Esophagus squamous epithelium (tissue), 5 donors: ENCODE measurements at regions not wholly inside any gene's neighbourhood (a gene's known extent, or its start where the extent isn't known, plus 50 kb on each side); places are given as distances from the start of the nearest gene placed in this dataset.

Experiments
- DNase-seq: peaks from one replicate; lab custom pipeline; 2025; lab: John Stamatoyannopoulos, UW
- H3K27ac ChIP-seq, 4 donors: fragments of 200-600 bp; sonication (generic); one replicate each; pipeline ENCODE4 v1.5.1; 2016 to 2019; ENCODE audit warnings: mild to moderate bottlenecking in 1 of 4
- H3K27me3 ChIP-seq, 4 donors: fragments of 200-600 bp; sonication (generic); 1 replicate in 3 of 4; 2 replicates in 1 of 4; pipeline versions ENCODE4 v1.5.1 to v1.6.0; 2017 to 2021; ENCODE audit warnings: antibody characterized with exemption in 1 of 4
- H3K36me3 ChIP-seq, 3 donors: fragments of 200-600 bp; sonication (generic); one replicate each; pipeline ENCODE4 v1.5.1; 2016 to 2019
- H3K4me1 ChIP-seq, 3 donors: fragments of 200-600 bp; sonication (generic); one replicate each; pipeline ENCODE4 v1.5.1; 2017 to 2019
- H3K4me3 ChIP-seq, 4 donors: fragments of 200-600 bp; sonication (generic); 1 replicate in 3 of 4; 2 replicates in 1 of 4; pipeline ENCODE4 v1.5.1; 2016 to 2019; ENCODE audit warnings: mild to moderate bottlenecking in 2 of 4, moderate library complexity in 1 of 4
- H3K9me3 ChIP-seq, 3 donors: fragments of 200-600 bp; sonication (generic); one replicate each; pipeline ENCODE4 v1.5.1; 2016 to 2019
- POLR2A ChIP-seq, 4 donors: fragments of 450-650 bp; IDR thresholded peaks; one replicate each; pipeline ENCODE4 v1.6.1; 2017; ENCODE audit warnings: antibody characterized with exemption in 4 of 4, mild to moderate bottlenecking in 4 of 4, moderate library complexity in 3 of 4
- WGBS, 2 donors: methylation state at CpG; one replicate each; pipeline ENCODE4 v1.1.5; 2018; 5-methylcytosine and 5-hydroxymethylcytosine counted together
- intact Hi-C: fragments of 100-400 bp; cut with DNase I; formaldehyde crosslinking; loops from one replicate; pipeline ENCODE4 v1.15.0; 2022
- TF ChIP-seq, protein P1 (sequence below), 6 experiments: fragments of 450-650 bp in 4 of 6; fragments of 200-600 bp in 2 of 6; sonication (generic) in 2 of 6; IDR thresholded peaks; one replicate each; pipeline ENCODE4 v1.5.1; 2016 to 2019; ENCODE audit warnings: antibody characterized with exemption in 6 of 6, mild to moderate bottlenecking in 4 of 6, moderate library complexity in 4 of 6
- donor health status: DM: yes; HTN: yes; CAD: no.

DNA sequence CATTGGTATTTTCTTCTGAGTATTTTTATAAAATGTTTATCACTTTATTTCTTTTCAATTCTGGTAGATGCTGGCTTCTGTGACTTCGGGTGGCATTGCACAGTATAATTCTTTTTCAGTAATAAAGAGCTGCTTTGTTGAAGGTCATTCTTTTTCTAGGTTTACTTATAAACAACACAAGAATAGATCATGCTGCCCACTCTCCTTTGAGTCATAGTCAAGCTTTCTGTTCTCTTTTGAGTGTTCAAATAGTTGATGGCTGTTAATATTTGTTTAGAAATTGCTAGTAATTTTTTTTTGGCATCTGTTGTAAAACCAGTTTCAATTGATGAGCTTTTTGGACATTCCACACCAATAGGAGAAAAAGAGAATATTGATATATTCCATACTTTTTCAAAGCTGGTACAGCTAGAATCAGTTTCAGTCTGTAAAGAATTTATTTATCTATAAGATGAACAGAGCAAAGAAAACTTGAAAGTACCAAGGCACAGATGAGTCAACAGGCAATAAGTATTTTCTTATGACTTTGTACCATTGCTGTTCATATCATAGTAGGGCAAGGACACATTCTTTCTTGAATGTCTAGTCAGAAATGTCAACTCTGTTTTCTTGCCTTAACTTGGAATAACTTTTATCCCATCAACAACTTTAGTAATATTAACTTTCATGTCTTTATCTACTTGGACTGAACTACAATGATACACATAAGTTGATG is 513.0 kb upstream of the SEL1L start:
- no peaks in the 10 kb centered on the region for H3K27me3 ChIP-seq
- no peaks in the 10 kb centered on the region for H3K9me3 ChIP-seq
- no peak overlapping the region for H3K27ac ChIP-seq
- intact Hi-C loops, result no loop called here
- H3K4me3 ChIP-seq, result no peak overlapping the region
- DNase-seq, result no peak
- H3K36me3 ChIP-seq, result no peaks in the 10 kb centered on the region
- no peak for TF ChIP-seq POLR2A (IDR thresholded peaks at IDR 0.05)
- TF ChIP-seq, protein P1, sequence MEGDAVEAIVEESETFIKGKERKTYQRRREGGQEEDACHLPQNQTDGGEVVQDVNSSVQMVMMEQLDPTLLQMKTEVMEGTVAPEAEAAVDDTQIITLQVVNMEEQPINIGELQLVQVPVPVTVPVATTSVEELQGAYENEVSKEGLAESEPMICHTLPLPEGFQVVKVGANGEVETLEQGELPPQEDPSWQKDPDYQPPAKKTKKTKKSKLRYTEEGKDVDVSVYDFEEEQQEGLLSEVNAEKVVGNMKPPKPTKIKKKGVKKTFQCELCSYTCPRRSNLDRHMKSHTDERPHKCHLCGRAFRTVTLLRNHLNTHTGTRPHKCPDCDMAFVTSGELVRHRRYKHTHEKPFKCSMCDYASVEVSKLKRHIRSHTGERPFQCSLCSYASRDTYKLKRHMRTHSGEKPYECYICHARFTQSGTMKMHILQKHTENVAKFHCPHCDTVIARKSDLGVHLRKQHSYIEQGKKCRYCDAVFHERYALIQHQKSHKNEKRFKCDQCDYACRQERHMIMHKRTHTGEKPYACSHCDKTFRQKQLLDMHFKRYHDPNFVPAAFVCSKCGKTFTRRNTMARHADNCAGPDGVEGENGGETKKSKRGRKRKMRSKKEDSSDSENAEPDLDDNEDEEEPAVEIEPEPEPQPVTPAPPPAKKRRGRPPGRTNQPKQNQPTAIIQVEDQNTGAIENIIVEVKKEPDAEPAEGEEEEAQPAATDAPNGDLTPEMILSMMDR (IDR thresholded peaks at IDR 0.05), result no peak
- no peaks in the 10 kb centered on the region for H3K4me1 ChIP-seq
- WGBS, 2 donors, result 38 to 41% methylated on average over 1 of the region's 1 CpG

DNA sequence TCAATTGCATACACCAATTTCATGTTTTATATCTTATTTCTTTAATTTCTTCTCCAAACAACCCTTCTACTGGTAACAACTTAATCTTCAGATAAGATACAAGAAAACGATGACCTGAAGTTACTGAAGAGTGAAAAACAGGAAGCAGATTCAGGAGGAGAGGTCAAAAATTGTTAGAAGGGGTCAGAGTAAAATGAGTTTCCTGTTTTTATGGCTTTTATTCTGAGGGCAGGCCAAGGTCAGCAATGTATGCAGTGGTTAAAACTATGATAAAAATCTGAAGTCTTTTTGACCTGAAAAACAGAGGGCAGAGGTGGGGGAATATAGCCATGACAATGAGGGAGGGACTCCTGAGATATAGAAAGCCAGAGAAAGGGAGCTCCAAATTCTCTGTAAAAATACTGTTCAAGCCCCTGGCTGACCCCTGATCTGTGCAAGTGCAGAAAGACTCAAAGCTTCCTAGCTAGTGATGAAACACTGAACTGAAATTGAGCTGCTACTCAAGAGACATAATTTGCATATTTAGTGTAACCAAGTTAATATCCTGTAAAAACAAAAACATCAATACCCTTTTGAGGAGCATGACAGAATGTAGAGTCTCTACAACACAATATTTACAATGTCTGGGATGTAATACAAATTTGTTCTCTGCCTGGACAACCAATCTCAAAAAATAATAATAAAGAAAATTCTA is 514.3 kb upstream of the SEL1L start:
- H3K4me3 ChIP-seq, result no peak overlapping the region
- no peaks in the 10 kb centered on the region for H3K9me3 ChIP-seq
- H3K27ac ChIP-seq, result no peak overlapping the region
- no peak for DNase-seq
- 31 to 43% methylated on average over 1 of the region's 1 CpG for WGBS, 2 donors
- intact Hi-C loops, result no loop called here
- no peaks in the 10 kb centered on the region for H3K4me1 ChIP-seq
- H3K27me3 ChIP-seq, result no peaks in the 10 kb centered on the region
- no peak for TF ChIP-seq POLR2A (IDR thresholded peaks at IDR 0.05)
- TF ChIP-seq, protein P1 (IDR thresholded peaks at IDR 0.05), result no peak
- H3K36me3 ChIP-seq, result no peaks in the 10 kb centered on the region

DNA sequence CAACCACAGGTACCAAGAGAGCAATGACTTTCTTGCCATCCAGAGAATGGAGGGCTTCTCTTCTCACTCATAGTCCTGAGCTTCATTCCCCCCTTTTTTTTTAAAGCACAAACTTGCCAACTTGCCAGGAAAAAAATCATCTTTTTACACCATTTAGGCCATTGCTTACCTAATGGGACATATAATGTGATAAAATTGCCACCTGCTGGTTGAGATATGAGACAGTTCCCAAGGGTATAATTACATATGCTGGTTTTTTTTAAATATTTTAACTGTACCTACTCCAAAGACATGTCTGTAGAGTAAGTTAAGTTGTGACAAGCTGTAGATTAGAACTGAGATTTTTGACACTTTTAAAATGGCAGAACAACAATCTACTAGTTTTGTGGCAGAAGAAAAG is 519.1 kb upstream of the SEL1L start:
- DNase-seq, result no peak
- intact Hi-C loops, result no loop called here
- H3K4me1 ChIP-seq, result no peaks in the 10 kb centered on the region
- no peaks in the 10 kb centered on the region for H3K9me3 ChIP-seq
- no peaks in the 10 kb centered on the region for H3K27me3 ChIP-seq
- H3K27ac ChIP-seq, result no peak overlapping the region
- TF ChIP-seq POLR2A (IDR thresholded peaks at IDR 0.05), result no peak
- TF ChIP-seq, protein P1 (IDR thresholded peaks at IDR 0.05), result no peak
- H3K36me3 ChIP-seq, result no peaks in the 10 kb centered on the region
- no peak overlapping the region for H3K4me3 ChIP-seq

DNA sequence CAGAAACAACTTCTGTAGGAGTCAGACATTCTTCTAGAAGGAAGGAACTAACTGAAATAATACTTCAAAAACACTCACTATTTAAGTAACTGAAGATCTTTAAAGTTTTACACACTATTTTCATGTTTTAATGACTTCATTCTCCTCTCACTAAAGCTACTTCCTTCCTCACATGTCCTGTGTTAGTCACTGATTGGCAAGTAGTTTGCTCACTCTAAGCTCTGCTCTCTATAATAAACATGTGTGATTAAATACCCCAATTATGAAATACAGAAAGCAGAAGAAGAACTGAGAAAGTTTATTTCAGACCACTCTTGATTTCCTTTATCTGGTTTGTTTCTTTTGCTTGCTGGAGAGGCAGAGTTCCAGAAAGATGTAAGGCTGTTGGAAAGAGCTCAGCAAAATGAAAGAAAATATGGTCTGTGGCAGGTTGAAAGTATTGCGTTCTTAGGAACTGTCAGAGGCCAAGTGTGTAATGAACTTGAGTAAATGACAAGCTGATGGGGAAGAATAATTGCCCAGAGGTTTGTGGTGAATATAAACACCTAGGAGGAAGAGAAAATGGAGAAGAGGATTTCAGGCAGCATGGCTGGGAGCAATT is 522.0 kb upstream of the SEL1L start:
- 13 to 17% methylated on average over 1 of the region's 1 CpG for WGBS, 2 donors
- Histone ChIP-seq H3K36me3 (no peaks in the 10 kb centered on the region), H3K4me3 (peak overlapping the region in 1 of 4 donors; percentile 6), H3K9me3 (no peaks in the 10 kb centered on the region), H3K4me1 (no peaks in the 10 kb centered on the region), H3K27me3 (no peaks in the 10 kb centered on the region), H3K27ac (no peak overlapping the region)
- intact Hi-C loops, result no loop called here
- TF ChIP-seq, protein P1 (IDR thresholded peaks at IDR 0.05), result no peak
- no peak for TF ChIP-seq POLR2A (IDR thresholded peaks at IDR 0.05)
- no peak for DNase-seq

DNA sequence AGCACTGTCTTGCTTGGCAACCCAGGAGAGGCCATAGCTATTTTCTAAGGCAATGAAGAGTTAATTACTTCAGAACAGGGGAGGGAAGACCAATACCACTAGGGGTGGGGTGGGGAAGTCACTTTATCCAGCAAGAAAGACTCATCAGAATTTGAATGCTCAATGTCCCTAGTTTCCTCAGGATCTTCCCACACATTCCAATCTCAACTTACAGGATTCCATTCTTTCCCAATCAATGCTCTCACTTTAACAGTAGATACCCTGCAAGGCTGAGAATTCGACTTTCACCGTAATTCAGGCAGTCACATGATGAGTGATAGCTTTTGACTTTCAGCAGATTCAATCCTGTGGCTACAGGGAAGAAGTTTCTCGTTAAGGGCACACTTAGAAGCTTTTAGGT is 526.6 kb upstream of the SEL1L start:
- no peaks in the 10 kb centered on the region for H3K9me3 ChIP-seq
- no peak for DNase-seq
- WGBS, 2 donors, result 32 to 52% methylated on average over 3 of the region's 3 CpGs
- TF ChIP-seq, protein P1 (IDR thresholded peaks at IDR 0.05), result no peak
- TF ChIP-seq POLR2A (IDR thresholded peaks at IDR 0.05), result no peak
- intact Hi-C loops, result no loop called here
- H3K27me3 ChIP-seq, result no peaks in the 10 kb centered on the region
- no peak overlapping the region for H3K27ac ChIP-seq
- no peaks in the 10 kb centered on the region for H3K4me1 ChIP-seq
- H3K4me3 ChIP-seq, result no peak overlapping the region
- H3K36me3 ChIP-seq, result no peaks in the 10 kb centered on the region
